Kidney epithelial cell (primary cell): ENCODE measurements at regions not wholly inside any gene's neighbourhood (a gene's known extent, or its start where the extent isn't known, plus 50 kb on each side); places are given as distances from the start of the nearest gene placed in this dataset.
A peak's percentile ranks its signal among the peaks of the same experiment; 100 is the strongest.

Experiments
- DNase-seq: peaks from one replicate; pipeline ENCODE4 v3.0.0-alpha.2; 2010; ENCODE audit warnings: low read depth
- H3K27me3 ChIP-seq: 2 replicates; pipeline ENCODE4 v1.6.0; 2011; ENCODE audit warnings: low read length; ENCODE audit not compliant: control insufficient read depth, insufficient read depth
- H3K36me3 ChIP-seq: 2 replicates; pipeline ENCODE4 v1.5.1; 2011; ENCODE audit warnings: low read length; ENCODE audit not compliant: control insufficient read depth, insufficient read depth
- H3K4me3 ChIP-seq: 2 replicates; pipeline ENCODE4 v1.5.1; 2011; ENCODE audit warnings: low read depth, mild to moderate bottlenecking, control low read depth, low read length
- CTCF ChIP-seq: IDR thresholded peaks from 2 replicates; pipeline ENCODE4 v1.5.1; 2011; ENCODE audit warnings: mild to moderate bottlenecking, moderate library complexity, low read length, control low read depth, inconsistent platforms; ENCODE audit not compliant: insufficient read depth, poor library complexity, severe bottlenecking

GRCh38 chr3:167895178-167895577 is 159.7 kb downstream of the SERPINI1 start:
- no peak for DNase-seq
- TF ChIP-seq CTCF: no peak
- Histone ChIP-seq H3K4me3 (no peak overlapping the region), H3K36me3 (no peaks in the 10 kb centered on the region), H3K27me3 (no peaks in the 10 kb centered on the region)

- TF ChIP-seq CTCF: no peak
- H3K4me3 ChIP-seq: no peak overlapping the region
- no peaks in the 10 kb centered on the region for H3K36me3 ChIP-seq
- H3K27me3 ChIP-seq: no peaks in the 10 kb centered on the region
- DNase-seq: no peak
Measured at GRCh38 chr3:167892205-167892604, 156.7 kb downstream of the SERPINI1 start.

GRCh38 chr3:167887096-167887495 is 151.6 kb downstream of the SERPINI1 start:
- no peak for TF ChIP-seq CTCF
- DNase-seq: peak; percentile 14
- Histone ChIP-seq H3K36me3 (no peaks in the 10 kb centered on the region), H3K27me3 (no peaks in the 10 kb centered on the region), H3K4me3 (no peak overlapping the region)

GRCh38 chr3:167886690-167887089 is 151.2 kb downstream of the SERPINI1 start:
- DNase-seq: no peak
- Histone ChIP-seq H3K27me3 (no peaks in the 10 kb centered on the region), H3K36me3 (no peaks in the 10 kb centered on the region), H3K4me3 (no peak overlapping the region)
- TF ChIP-seq CTCF: no peak

- Histone ChIP-seq H3K36me3 (no peaks in the 10 kb centered on the region), H3K4me3 (no peak overlapping the region), H3K27me3 (no peaks in the 10 kb centered on the region)
- DNase-seq: no peak
- no peak for TF ChIP-seq CTCF
Measured at GRCh38 chr3:167885277-167885676, 149.8 kb downstream of the SERPINI1 start.

- DNase-seq: no peak
- Histone ChIP-seq H3K27me3 (no peaks in the 10 kb centered on the region), H3K4me3 (no peak overlapping the region), H3K36me3 (no peaks in the 10 kb centered on the region)
- TF ChIP-seq CTCF: no peak
Measured at GRCh38 chr3:167884481-167884880, 149.0 kb downstream of the SERPINI1 start.
